Osteoblast (primary cell): ENCODE measurements at regions not wholly inside any gene's neighbourhood (a gene's known extent, or its start where the extent isn't known, plus 50 kb on each side); places are given as distances from the start of the nearest gene placed in this dataset.

ENCODE experiments used
- DNase-seq: peaks from one replicate; pipeline ENCODE4 v3.0.0; 2011; ENCODE audit warnings: low spot score, mixed read lengths; ENCODE audit not compliant: insufficient read length; ENCODE audit errors: missing footprints
- H2AFZ ChIP-seq: 2 replicates; pipeline ENCODE4 v1.6.0; 2011; ENCODE audit warnings: mild to moderate bottlenecking, low read length
- H3K27ac ChIP-seq: 2 replicates; pipeline ENCODE4 v1.5.1; 2011; ENCODE audit warnings: mild to moderate bottlenecking, low read depth, low read length, moderate library complexity
- H3K27me3 ChIP-seq: 2 replicates; pipeline ENCODE4 v1.6.0; 2012; ENCODE audit warnings: mild to moderate bottlenecking, control low read depth, inconsistent platforms, low read length, moderate library complexity; ENCODE audit not compliant: insufficient read depth
- H3K36me3 ChIP-seq: 2 replicates; pipeline ENCODE4 v1.5.1; 2011; ENCODE audit warnings: mild to moderate bottlenecking, low read length, control low read depth, moderate library complexity; ENCODE audit not compliant: insufficient read depth
- H3K4me1 ChIP-seq: 2 replicates; pipeline ENCODE4 v1.5.1; 2011; ENCODE audit warnings: mild to moderate bottlenecking, low read length, control low read depth, moderate library complexity; ENCODE audit not compliant: insufficient read depth
- H3K4me2 ChIP-seq: 2 replicates; pipeline ENCODE4 v1.6.0; 2011; ENCODE audit warnings: mild to moderate bottlenecking, low read length; ENCODE audit not compliant: insufficient read depth
- H3K4me3 ChIP-seq: fragments of 200-600 bp; sonication (generic); 3 replicates; pipeline ENCODE4 v1.5.1; 2012; ENCODE audit warnings: mild to moderate bottlenecking, low read length, inconsistent platforms; ENCODE audit not compliant: insufficient read depth
- H3K79me2 ChIP-seq: 2 replicates; pipeline ENCODE4 v1.6.0; 2012; ENCODE audit warnings: mild to moderate bottlenecking, low read length, control low read depth, inconsistent platforms; ENCODE audit not compliant: insufficient read depth
- H3K9me3 ChIP-seq: 2 replicates; pipeline ENCODE4 v1.5.1; 2011; ENCODE audit warnings: low read depth, low read length, control low read depth
- H4K20me1 ChIP-seq: 2 replicates; pipeline ENCODE4 v1.6.0; 2012; ENCODE audit warnings: mild to moderate bottlenecking, low read length, control low read depth; ENCODE audit not compliant: insufficient read depth
- TF ChIP-seq, protein P1 (sequence below): IDR thresholded peaks from 2 replicates; pipeline ENCODE4 v1.5.1; 2011; ENCODE audit warnings: mild to moderate bottlenecking, low read depth, low read length, moderate library complexity; ENCODE audit errors: extremely low read depth

DNA sequence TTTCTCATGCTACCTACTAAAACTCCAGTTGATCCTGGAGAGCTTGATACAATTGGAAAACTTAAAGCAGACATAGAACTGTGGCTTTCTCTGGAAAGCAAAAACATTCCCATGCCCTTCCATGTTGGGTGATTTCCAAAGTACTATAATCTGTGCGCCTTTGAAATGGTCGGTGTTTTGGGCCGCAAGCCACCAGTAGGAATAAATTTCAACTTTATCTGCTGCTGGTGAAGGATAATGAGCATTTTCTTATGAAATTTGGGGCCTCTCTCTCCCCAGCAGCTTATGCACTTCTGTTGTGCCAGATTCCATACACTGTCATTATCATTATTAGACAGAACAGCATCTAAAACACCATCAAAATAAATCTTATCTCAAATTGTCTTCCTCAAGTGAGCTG lies 366.7 kb upstream of the RPS6KA3 start:
- no peak overlapping the region for H2AFZ ChIP-seq
- no peaks in the 10 kb centered on the region for H3K36me3 ChIP-seq
- no peak overlapping the region for H3K27ac ChIP-seq
- H4K20me1 ChIP-seq, result no peaks in the 10 kb centered on the region
- no peak for DNase-seq
- no peaks in the 10 kb centered on the region for H3K27me3 ChIP-seq
- H3K79me2 ChIP-seq, result no peaks in the 10 kb centered on the region
- TF ChIP-seq, protein P1, sequence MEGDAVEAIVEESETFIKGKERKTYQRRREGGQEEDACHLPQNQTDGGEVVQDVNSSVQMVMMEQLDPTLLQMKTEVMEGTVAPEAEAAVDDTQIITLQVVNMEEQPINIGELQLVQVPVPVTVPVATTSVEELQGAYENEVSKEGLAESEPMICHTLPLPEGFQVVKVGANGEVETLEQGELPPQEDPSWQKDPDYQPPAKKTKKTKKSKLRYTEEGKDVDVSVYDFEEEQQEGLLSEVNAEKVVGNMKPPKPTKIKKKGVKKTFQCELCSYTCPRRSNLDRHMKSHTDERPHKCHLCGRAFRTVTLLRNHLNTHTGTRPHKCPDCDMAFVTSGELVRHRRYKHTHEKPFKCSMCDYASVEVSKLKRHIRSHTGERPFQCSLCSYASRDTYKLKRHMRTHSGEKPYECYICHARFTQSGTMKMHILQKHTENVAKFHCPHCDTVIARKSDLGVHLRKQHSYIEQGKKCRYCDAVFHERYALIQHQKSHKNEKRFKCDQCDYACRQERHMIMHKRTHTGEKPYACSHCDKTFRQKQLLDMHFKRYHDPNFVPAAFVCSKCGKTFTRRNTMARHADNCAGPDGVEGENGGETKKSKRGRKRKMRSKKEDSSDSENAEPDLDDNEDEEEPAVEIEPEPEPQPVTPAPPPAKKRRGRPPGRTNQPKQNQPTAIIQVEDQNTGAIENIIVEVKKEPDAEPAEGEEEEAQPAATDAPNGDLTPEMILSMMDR, result no peak
- no peaks in the 10 kb centered on the region for H3K9me3 ChIP-seq
- H3K4me2 ChIP-seq, result no peak overlapping the region
- no peak overlapping the region for H3K4me3 ChIP-seq
- no peaks in the 10 kb centered on the region for H3K4me1 ChIP-seq

DNA sequence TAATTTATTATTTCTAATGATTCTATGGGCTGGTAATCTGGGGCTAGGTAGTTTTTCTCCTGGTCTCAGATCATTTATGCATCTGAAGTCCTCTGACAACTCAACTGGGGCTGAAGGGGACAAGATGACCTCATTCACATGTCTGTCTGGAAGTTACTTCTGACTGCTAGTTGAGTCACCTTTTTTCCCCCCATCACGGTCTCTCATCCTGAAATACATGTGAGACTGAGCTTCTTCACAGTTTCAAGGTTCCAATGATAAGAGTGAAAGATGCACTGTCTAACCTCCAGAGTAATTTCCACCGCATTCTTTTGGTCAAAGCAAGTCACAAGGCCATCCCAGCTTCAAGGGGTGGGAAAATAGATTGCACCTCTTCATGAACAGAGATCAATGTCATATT lies 356.7 kb upstream of the RPS6KA3 start:
- DNase-seq, result no peak
- Histone ChIP-seq H3K36me3 (no peaks in the 10 kb centered on the region), H2AFZ (no peak overlapping the region), H3K27ac (no peak overlapping the region), H3K4me1 (peaks cover 5% of the 10 kb centered on the region), H3K79me2 (no peaks in the 10 kb centered on the region), H3K9me3 (no peaks in the 10 kb centered on the region), H3K4me3 (no peak overlapping the region), H3K27me3 (no peaks in the 10 kb centered on the region), H3K4me2 (no peak overlapping the region), H4K20me1 (no peaks in the 10 kb centered on the region)
- TF ChIP-seq, protein P1, result no peak

DNA sequence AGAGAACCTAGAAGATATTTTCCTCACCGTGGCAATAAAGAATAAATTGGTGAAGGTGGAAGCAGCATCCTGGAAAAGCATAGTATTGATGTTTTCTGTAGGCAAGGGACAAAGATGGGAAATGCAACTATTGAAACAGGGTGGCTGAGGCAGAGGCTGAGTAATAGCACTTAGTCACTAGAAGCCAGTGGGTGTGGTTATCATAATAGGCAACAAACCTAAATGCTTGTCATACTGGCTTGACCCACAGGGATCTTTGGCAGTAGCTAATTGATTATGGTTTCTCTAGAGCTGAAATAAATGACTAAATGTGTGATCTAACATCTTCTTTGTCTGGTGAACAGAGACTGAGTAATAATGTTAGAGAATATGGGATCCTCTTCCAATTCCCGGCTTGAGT lies 353.6 kb upstream of the RPS6KA3 start:
- Histone ChIP-seq H3K9me3 (no peaks in the 10 kb centered on the region), H3K27ac (no peak overlapping the region), H3K36me3 (no peaks in the 10 kb centered on the region), H3K79me2 (no peaks in the 10 kb centered on the region), H4K20me1 (no peaks in the 10 kb centered on the region), H3K4me1 (peaks cover 5% of the 10 kb centered on the region), H2AFZ (no peak overlapping the region), H3K4me2 (no peak overlapping the region), H3K27me3 (no peaks in the 10 kb centered on the region), H3K4me3 (no peak overlapping the region)
- no peak for DNase-seq
- TF ChIP-seq, protein P1, result no peak

DNA sequence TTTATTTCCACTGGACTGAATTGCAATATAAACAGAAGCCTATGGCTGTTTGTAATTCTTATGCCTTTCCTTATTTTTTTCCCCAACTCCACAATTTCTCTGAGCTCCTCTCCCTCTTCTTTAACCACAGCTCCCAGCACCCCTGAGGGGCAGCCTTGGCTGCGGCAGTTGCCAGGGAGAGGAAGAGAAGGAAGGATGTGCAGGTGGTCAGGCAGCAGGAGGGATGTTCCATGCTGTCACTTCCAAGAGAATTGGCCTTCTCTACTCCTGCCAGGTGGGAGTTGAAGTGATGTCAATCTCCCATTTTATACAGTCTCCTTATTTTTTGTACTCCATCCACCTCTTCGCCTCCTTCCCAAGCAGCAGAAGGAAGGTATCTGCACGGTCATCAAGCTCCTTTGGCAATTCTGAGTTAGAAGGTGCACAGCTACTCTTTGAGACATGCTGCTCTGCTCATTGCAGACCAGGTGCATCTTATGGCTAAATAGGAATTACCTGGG lies 343.3 kb upstream of the RPS6KA3 start:
- no peaks in the 10 kb centered on the region for H3K4me1 ChIP-seq
- H3K79me2 ChIP-seq, result no peaks in the 10 kb centered on the region
- H3K27me3 ChIP-seq, result no peaks in the 10 kb centered on the region
- H3K27ac ChIP-seq, result no peak overlapping the region
- TF ChIP-seq, protein P1, result no peak
- no peaks in the 10 kb centered on the region for H3K9me3 ChIP-seq
- H3K36me3 ChIP-seq, result no peaks in the 10 kb centered on the region
- no peaks in the 10 kb centered on the region for H4K20me1 ChIP-seq
- no peak overlapping the region for H2AFZ ChIP-seq
- no peak overlapping the region for H3K4me2 ChIP-seq
- H3K4me3 ChIP-seq, result no peak overlapping the region
- DNase-seq, result no peak
